ENCODE measurements at regions not wholly inside any gene's neighbourhood (a gene's known extent, or its start where the extent isn't known, plus 50 kb on each side); places are given as distances from the start of the nearest gene placed in this dataset.

DNA sequence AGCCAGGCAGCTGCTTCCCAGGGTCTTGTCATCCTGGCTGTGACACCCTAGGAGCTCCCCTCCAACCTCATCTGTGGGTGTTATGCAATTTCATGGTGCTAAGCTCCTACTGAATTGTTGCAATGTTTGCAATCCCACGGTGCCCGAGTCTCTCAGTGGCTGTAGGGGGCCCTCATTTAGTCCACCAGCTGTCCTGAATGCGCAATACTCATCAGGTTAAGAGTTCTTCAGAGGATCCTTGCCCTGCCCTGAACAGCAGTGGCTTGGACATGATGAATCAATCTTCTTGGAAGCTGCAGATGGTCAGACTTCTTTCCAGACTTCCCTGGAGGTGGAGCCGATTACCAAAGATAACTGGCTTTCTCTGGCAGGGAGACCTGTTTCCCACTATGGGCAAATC is 584.1 kb downstream of the CCDC171 start:
- Histone ChIP-seq H4K20me1 (ENCODE audit: control insufficient read depth, extremely low read depth, insufficient read depth, low read length) (no peaks in the 10 kb centered on the region), H3K79me2 (ENCODE audit: control insufficient read depth, insufficient read depth, low read length) (no peaks in the 10 kb centered on the region), H2AFZ (ENCODE audit: low read length) (no peak overlapping the region), H3K27me3 (ENCODE audit: control insufficient read depth, insufficient read depth, low read length) (no peaks in the 10 kb centered on the region), H3K9me3 (ENCODE audit: control insufficient read depth, insufficient read depth, low read depth, low read length) (no peaks in the 10 kb centered on the region), H3K27ac (ENCODE audit: insufficient read depth, low read length) (no peak overlapping the region), H3K4me1 (ENCODE audit: control insufficient read depth, extremely low read depth, insufficient read depth, low read length) (peaks cover 4% of the 10 kb centered on the region), H3K4me3 (replicated peaks in 1 of 4; ENCODE audit: control extremely low read depth in 1 of 4, insufficient read depth in 1 of 4, low read depth in 3 of 4, low read length in 4 of 4) (no peak overlapping the region), H3K36me3 (ENCODE audit: control insufficient read depth, insufficient read depth, low read length) (no peaks in the 10 kb centered on the region), H3K4me2 (ENCODE audit: extremely low read depth, insufficient read depth, low read length) (no peak overlapping the region), H3K9ac (ENCODE audit: insufficient read depth, low read length) (no peak overlapping the region)
- peak in 1 of 2 donors; percentile 12 for TF ChIP-seq CTCF (conservative IDR thresholded peaks at IDR 0.05 in 1 of 2, IDR thresholded peaks at IDR 0.05 in 1 of 2; ENCODE audit: low read depth in 1 of 2, low read length in 2 of 2)
- no peak for TF ChIP-seq EZH2 (IDR thresholded peaks at IDR 0.05; ENCODE audit: low read length, missing control alignments)
- peak; percentile 80 to 97 for DNase-seq (ENCODE audit: low read depth in 2 of 2)

GRCh38 chr9:16138561-16139491 is 586.0 kb downstream of the CCDC171 start:
- H3K27me3 ChIP-seq (ENCODE audit: control insufficient read depth, insufficient read depth, low read length) = no peaks in the 10 kb centered on the region
- no peak overlapping the region for H2AFZ ChIP-seq (ENCODE audit: low read length)
- TF ChIP-seq EZH2 (IDR thresholded peaks at IDR 0.05; ENCODE audit: low read length, missing control alignments) = no peak
- TF ChIP-seq CTCF (conservative IDR thresholded peaks at IDR 0.05 in 1 of 2, IDR thresholded peaks at IDR 0.05 in 1 of 2; ENCODE audit: low read depth in 1 of 2, low read length in 2 of 2) = no peak
- no peaks in the 10 kb centered on the region for H4K20me1 ChIP-seq (ENCODE audit: control insufficient read depth, extremely low read depth, insufficient read depth, low read length)
- no peak overlapping the region for H3K4me3 ChIP-seq (replicated peaks in 1 of 4; ENCODE audit: control extremely low read depth in 1 of 4, insufficient read depth in 1 of 4, low read depth in 3 of 4, low read length in 4 of 4)
- no peaks in the 10 kb centered on the region for H3K9me3 ChIP-seq (ENCODE audit: control insufficient read depth, insufficient read depth, low read depth, low read length)
- H3K9ac ChIP-seq (ENCODE audit: insufficient read depth, low read length) = no peak overlapping the region
- H3K36me3 ChIP-seq (ENCODE audit: control insufficient read depth, insufficient read depth, low read length) = no peaks in the 10 kb centered on the region
- peaks cover 4% of the 10 kb centered on the region for H3K4me1 ChIP-seq (ENCODE audit: control insufficient read depth, extremely low read depth, insufficient read depth, low read length)
- H3K27ac ChIP-seq (ENCODE audit: insufficient read depth, low read length) = no peak overlapping the region
- H3K79me2 ChIP-seq (ENCODE audit: control insufficient read depth, insufficient read depth, low read length) = no peaks in the 10 kb centered on the region
- peak overlapping the region; percentile 11 for H3K4me2 ChIP-seq (ENCODE audit: extremely low read depth, insufficient read depth, low read length)
- DNase-seq (ENCODE audit: low read depth in 2 of 2) = peak; percentile 86 to 99

- H3K9me3 ChIP-seq (ENCODE audit: control insufficient read depth, insufficient read depth, low read depth, low read length) = no peaks in the 10 kb centered on the region
- H4K20me1 ChIP-seq (ENCODE audit: control insufficient read depth, extremely low read depth, insufficient read depth, low read length) = no peaks in the 10 kb centered on the region
- no peak overlapping the region for H3K9ac ChIP-seq (ENCODE audit: insufficient read depth, low read length)
- H3K4me1 ChIP-seq (ENCODE audit: control insufficient read depth, extremely low read depth, insufficient read depth, low read length) = peaks cover 4% of the 10 kb centered on the region
- no peak for TF ChIP-seq EZH2 (IDR thresholded peaks at IDR 0.05; ENCODE audit: low read length, missing control alignments)
- no peak for TF ChIP-seq CTCF (conservative IDR thresholded peaks at IDR 0.05 in 1 of 2, IDR thresholded peaks at IDR 0.05 in 1 of 2; ENCODE audit: low read depth in 1 of 2, low read length in 2 of 2)
- H3K79me2 ChIP-seq (ENCODE audit: control insufficient read depth, insufficient read depth, low read length) = no peaks in the 10 kb centered on the region
- no peak overlapping the region for H3K4me2 ChIP-seq (ENCODE audit: extremely low read depth, insufficient read depth, low read length)
- no peaks in the 10 kb centered on the region for H3K27me3 ChIP-seq (ENCODE audit: control insufficient read depth, insufficient read depth, low read length)
- no peak overlapping the region for H2AFZ ChIP-seq (ENCODE audit: low read length)
- no peak overlapping the region for H3K4me3 ChIP-seq (replicated peaks in 1 of 4; ENCODE audit: control extremely low read depth in 1 of 4, insufficient read depth in 1 of 4, low read depth in 3 of 4, low read length in 4 of 4)
- peak; percentile 48 to 49 for DNase-seq (ENCODE audit: low read depth in 2 of 2)
- no peaks in the 10 kb centered on the region for H3K36me3 ChIP-seq (ENCODE audit: control insufficient read depth, insufficient read depth, low read length)
- no peak overlapping the region for H3K27ac ChIP-seq (ENCODE audit: insufficient read depth, low read length)
Observed at GRCh38 chr9:16139774-16140173, 586.9 kb downstream of the CCDC171 start.

Measured in fibroblast of lung (primary cell).